Smooth muscle cell (in vitro differentiated cells): ENCODE measurements at regions not wholly inside any gene's neighbourhood (a gene's known extent, or its start where the extent isn't known, plus 50 kb on each side); places are given as distances from the start of the nearest gene placed in this dataset.

Experiments used
- DNase-seq: peaks from one replicate; lab custom pipeline; 2025; ENCODE audit not compliant: unreplicated experiment; lab: John Stamatoyannopoulos, UW
- H2AFZ ChIP-seq: fragments of 200-600 bp; sonication (generic); 2 replicates; pipeline ENCODE4 v1.6.0; 2016; ENCODE audit warnings: antibody characterized with exemption, low read depth, mild to moderate bottlenecking
- H3F3A ChIP-seq: fragments of 200-600 bp; sonication (generic); 2 replicates; pipeline ENCODE4 v1.6.0; 2017; ENCODE audit warnings: antibody characterized with exemption, low read depth
- H3K27ac ChIP-seq: fragments of 200-600 bp; sonication (generic); 2 replicates; pipeline ENCODE4 v1.5.1; 2016; ENCODE audit warnings: low read depth, mild to moderate bottlenecking
- H3K27me3 ChIP-seq: fragments of 200-600 bp; sonication (generic); 2 replicates; pipeline ENCODE4 v1.6.1; 2016; ENCODE audit warnings: low read depth, mild to moderate bottlenecking
- H3K36me3 ChIP-seq: fragments of 200-600 bp; sonication (generic); 2 replicates; pipeline ENCODE4 v1.5.1; 2016; ENCODE audit warnings: low read depth
- H3K4me1 ChIP-seq: fragments of 200-600 bp; sonication (generic); 2 replicates; pipeline ENCODE4 v1.5.1; 2016; ENCODE audit warnings: low read depth
- H3K4me2 ChIP-seq: fragments of 200-600 bp; sonication (generic); 2 replicates; pipeline ENCODE4 v1.6.0; 2016; ENCODE audit warnings: mild to moderate bottlenecking
- H3K4me3 ChIP-seq: fragments of 200-600 bp; sonication (generic); 2 replicates; pipeline ENCODE4 v1.5.1; 2016; ENCODE audit warnings: mild to moderate bottlenecking
- H3K79me2 ChIP-seq: fragments of 200-600 bp; sonication (generic); 2 replicates; pipeline ENCODE4 v1.6.0; 2016; ENCODE audit warnings: low read depth, mild to moderate bottlenecking
- H3K9ac ChIP-seq: fragments of 200-600 bp; sonication (generic); 2 replicates; pipeline ENCODE4 v1.6.0; 2016; ENCODE audit warnings: low read depth
- H3K9me3 ChIP-seq: fragments of 200-600 bp; sonication (generic); replicated peaks from 2 replicates; pipeline ENCODE4 v1.5.1; 2016; ENCODE audit warnings: low read depth
- H4K20me1 ChIP-seq: fragments of 200-600 bp; sonication (generic); 2 replicates; pipeline ENCODE4 v1.6.0; 2016; ENCODE audit warnings: low read depth
- CTCF ChIP-seq: fragments of 200-600 bp; sonication (generic); IDR thresholded peaks from 2 replicates; pipeline ENCODE4 v1.5.1; 2017; ENCODE audit warnings: borderline replicate concordance, mild to moderate bottlenecking, antibody characterized with exemption; ENCODE audit not compliant: insufficient read depth, poor library complexity, severe bottlenecking
- whole genome bisulfite sequencing: methylation state at CpG from one replicate; pipeline ENCODE4 v1.1.7; 2016; ENCODE audit warnings: low lambda C conversion rate; 5-methylcytosine and 5-hydroxymethylcytosine counted together

DNA sequence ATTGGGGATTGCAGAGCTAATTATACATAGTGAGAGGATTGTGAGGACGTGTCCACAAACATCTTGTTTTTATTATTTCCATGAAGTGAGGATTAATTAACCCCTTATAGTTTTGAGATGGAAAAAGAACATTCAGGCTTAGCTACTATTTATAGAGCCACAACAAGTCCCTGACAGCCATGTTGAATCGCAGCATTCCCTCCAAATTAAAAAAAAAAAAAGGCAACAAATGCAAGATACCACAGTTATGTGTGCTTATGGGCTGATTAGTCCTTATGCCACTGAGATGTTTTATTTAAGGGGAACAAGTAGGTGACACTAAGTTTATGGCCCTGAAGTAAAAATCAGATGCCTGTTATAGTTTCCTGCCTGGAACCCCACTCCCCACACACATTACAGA is 350.3 kb downstream of the GPAM start:
- no peaks in the 10 kb centered on the region for H3K79me2 ChIP-seq
- no peak overlapping the region for H3K9ac ChIP-seq
- H2AFZ ChIP-seq = no peak overlapping the region
- WGBS = 82% methylated on average over 2 of the region's 2 CpGs
- peaks cover 6% of the 10 kb centered on the region for H3K27me3 ChIP-seq
- no peaks in the 10 kb centered on the region for H3K9me3 ChIP-seq
- no peaks in the 10 kb centered on the region for H3K36me3 ChIP-seq
- H4K20me1 ChIP-seq = no peaks in the 10 kb centered on the region
- no peaks in the 10 kb centered on the region for H3F3A ChIP-seq
- H3K4me3 ChIP-seq = no peak overlapping the region
- H3K27ac ChIP-seq = no peak overlapping the region
- TF ChIP-seq CTCF = no peak
- no peak for DNase-seq
- H3K4me1 ChIP-seq = no peaks in the 10 kb centered on the region
- no peak overlapping the region for H3K4me2 ChIP-seq

DNA sequence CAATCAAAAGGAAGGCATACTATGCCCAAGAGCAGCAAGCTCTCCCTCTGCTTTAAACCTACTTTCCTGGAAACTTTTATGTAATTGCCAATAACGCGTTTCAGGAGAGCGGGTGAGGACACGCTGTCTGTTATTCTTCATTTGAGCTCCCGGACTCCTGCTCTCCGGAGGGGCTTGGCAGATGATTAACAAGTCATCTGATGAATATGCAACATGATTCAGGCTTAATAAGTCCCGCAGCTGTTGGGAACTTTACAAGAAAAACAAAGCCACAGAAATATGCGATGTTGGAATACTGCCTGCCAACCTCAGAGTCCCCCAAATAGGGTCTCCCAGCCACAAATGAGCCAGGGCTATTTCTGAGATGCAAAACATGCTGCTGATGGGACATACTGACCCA is 348.0 kb downstream of the GPAM start:
- no peak overlapping the region for H3K27ac ChIP-seq
- H3F3A ChIP-seq = no peaks in the 10 kb centered on the region
- H4K20me1 ChIP-seq = no peaks in the 10 kb centered on the region
- no peak for DNase-seq
- H3K4me3 ChIP-seq = no peak overlapping the region
- H3K79me2 ChIP-seq = no peaks in the 10 kb centered on the region
- WGBS = 67% methylated on average over 8 of the region's 8 CpGs
- no peak overlapping the region for H3K9ac ChIP-seq
- H3K9me3 ChIP-seq = no peaks in the 10 kb centered on the region
- no peaks in the 10 kb centered on the region for H3K4me1 ChIP-seq
- TF ChIP-seq CTCF = no peak
- no peaks in the 10 kb centered on the region for H3K27me3 ChIP-seq
- no peaks in the 10 kb centered on the region for H3K36me3 ChIP-seq
- no peak overlapping the region for H2AFZ ChIP-seq
- H3K4me2 ChIP-seq = no peak overlapping the region

DNA sequence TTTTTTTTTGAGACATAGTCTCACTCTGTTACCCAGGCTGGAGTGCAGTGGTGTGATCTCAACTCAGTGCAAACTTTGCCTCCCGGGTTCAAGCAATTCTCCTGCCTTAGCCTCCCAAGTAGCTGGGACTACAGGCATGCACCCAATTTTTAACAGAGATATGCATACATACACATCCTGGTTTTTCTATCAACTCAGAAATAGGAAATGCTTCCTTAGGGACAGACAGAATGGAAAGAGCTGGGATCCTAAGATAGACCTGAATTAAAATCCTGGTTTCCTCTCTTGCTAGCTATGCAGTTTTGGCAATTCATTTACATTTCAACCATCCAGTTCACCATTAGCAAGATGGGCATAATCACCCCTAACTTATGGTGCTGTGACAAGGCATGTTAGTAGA is 347.5 kb downstream of the GPAM start:
- no peak overlapping the region for H3K9ac ChIP-seq
- H3K27ac ChIP-seq = no peak overlapping the region
- no peaks in the 10 kb centered on the region for H3K9me3 ChIP-seq
- no peaks in the 10 kb centered on the region for H3K79me2 ChIP-seq
- H3K4me3 ChIP-seq = no peak overlapping the region
- no peaks in the 10 kb centered on the region for H3F3A ChIP-seq
- H4K20me1 ChIP-seq = no peaks in the 10 kb centered on the region
- no peak overlapping the region for H2AFZ ChIP-seq
- TF ChIP-seq CTCF = no peak
- H3K4me1 ChIP-seq = no peaks in the 10 kb centered on the region
- H3K36me3 ChIP-seq = no peaks in the 10 kb centered on the region
- DNase-seq = no peak
- H3K4me2 ChIP-seq = no peak overlapping the region
- no peaks in the 10 kb centered on the region for H3K27me3 ChIP-seq
- 100% methylated on average over 1 of the region's 1 CpG for WGBS

DNA sequence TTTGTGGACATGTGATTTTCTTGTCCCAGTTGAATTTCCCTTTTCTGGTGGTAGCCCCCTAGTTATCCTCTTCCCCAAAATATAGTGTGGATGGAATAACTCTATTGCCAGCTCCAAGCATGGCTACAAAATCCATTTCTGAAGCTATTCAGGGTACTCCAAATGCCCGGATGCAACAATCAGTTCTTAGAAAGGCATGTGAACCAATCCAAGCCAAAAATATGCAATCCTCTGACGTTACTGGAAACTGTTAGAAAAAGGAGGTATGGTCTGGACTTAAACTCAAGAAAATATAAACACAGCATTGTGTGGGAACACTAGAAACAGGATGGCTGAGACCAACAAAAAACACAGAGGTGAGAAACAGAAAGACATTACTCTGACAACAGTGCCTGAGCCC is 347.0 kb downstream of the GPAM start:
- no peaks in the 10 kb centered on the region for H3F3A ChIP-seq
- no peak for TF ChIP-seq CTCF
- no peak overlapping the region for H2AFZ ChIP-seq
- no peaks in the 10 kb centered on the region for H3K9me3 ChIP-seq
- no peaks in the 10 kb centered on the region for H3K79me2 ChIP-seq
- no peak overlapping the region for H3K27ac ChIP-seq
- H3K27me3 ChIP-seq = no peaks in the 10 kb centered on the region
- H3K4me2 ChIP-seq = no peak overlapping the region
- no peak overlapping the region for H3K4me3 ChIP-seq
- no peaks in the 10 kb centered on the region for H3K36me3 ChIP-seq
- H4K20me1 ChIP-seq = no peaks in the 10 kb centered on the region
- no peak overlapping the region for H3K9ac ChIP-seq
- H3K4me1 ChIP-seq = no peaks in the 10 kb centered on the region
- DNase-seq = no peak
- WGBS = 76% methylated on average over 2 of the region's 2 CpGs
